ENCODE measurements at regions not wholly inside any gene's neighbourhood (a gene's known extent, or its start where the extent isn't known, plus 50 kb on each side); places are given as distances from the start of the nearest gene placed in this dataset.

- H3K27ac Mint-ChIP-seq: peak overlapping the region; percentile 96
- peaks cover 21% of the 10 kb centered on the region for H3K4me1 ChIP-seq
- peak; percentile 87 for DNase-seq (ENCODE audit: low spot score)
- H3K4me3 Mint-ChIP-seq: peak overlapping the region; percentile 5
- no peak overlapping the region for H2AFZ ChIP-seq (replicated peaks)
- H3K9me3 Mint-ChIP-seq: peaks cover 7% of the 10 kb centered on the region
- TF ChIP-seq EZH2 (IDR thresholded peaks at IDR 0.05): peak; percentile 34
- no peak for TF ChIP-seq EZH2phosphoT487 (IDR thresholded peaks at IDR 0.05)
- H3K4me1 Mint-ChIP-seq: peaks cover 31% of the 10 kb centered on the region
- no peaks in the 10 kb centered on the region for H3K79me2 ChIP-seq (ENCODE audit: low read depth)
- no peaks in the 10 kb centered on the region for H3K36me3 Mint-ChIP-seq
- peak overlapping the region; percentile 17 for H3K4me3 ChIP-seq
- H3K27me3 ChIP-seq: no peaks in the 10 kb centered on the region
- peaks cover 10% of the 10 kb centered on the region for H3K27me3 Mint-ChIP-seq (ENCODE audit: insufficient read depth, low read depth)
- peak overlapping the region; percentile 68 for H3K4me2 ChIP-seq
- no peaks in the 10 kb centered on the region for H3K9me3 ChIP-seq (ENCODE audit: low read depth)
- peak overlapping the region; percentile 19 for H3K9ac ChIP-seq
- H3F3A ChIP-seq (ENCODE audit: low read depth): peaks cover 28% of the 10 kb centered on the region
- H3K27ac ChIP-seq: peak overlapping the region; percentile 96
- H3K36me3 ChIP-seq: no peaks in the 10 kb centered on the region
- H4K20me1 ChIP-seq (ENCODE audit: low read depth): no peaks in the 10 kb centered on the region
Measured at GRCh38 chr18:22033085-22033484, 136.3 kb upstream of the GATA6 start.

- H3K27ac Mint-ChIP-seq: peak overlapping the region; percentile 78
- H3F3A ChIP-seq (ENCODE audit: low read depth): peaks cover 28% of the 10 kb centered on the region
- H3K4me2 ChIP-seq: no peak overlapping the region
- peak overlapping the region; percentile 96 for H3K27ac ChIP-seq
- no peaks in the 10 kb centered on the region for H3K79me2 ChIP-seq (ENCODE audit: low read depth)
- H3K4me1 ChIP-seq: peaks cover 21% of the 10 kb centered on the region
- H3K4me1 Mint-ChIP-seq: peaks cover 31% of the 10 kb centered on the region
- no peak for DNase-seq (ENCODE audit: low spot score)
- H3K9me3 Mint-ChIP-seq: peaks cover 7% of the 10 kb centered on the region
- no peak overlapping the region for H2AFZ ChIP-seq (replicated peaks)
- no peaks in the 10 kb centered on the region for H3K36me3 Mint-ChIP-seq
- peaks cover 10% of the 10 kb centered on the region for H3K27me3 Mint-ChIP-seq (ENCODE audit: insufficient read depth, low read depth)
- H4K20me1 ChIP-seq (ENCODE audit: low read depth): no peaks in the 10 kb centered on the region
- H3K4me3 Mint-ChIP-seq: no peak overlapping the region
- H3K9ac ChIP-seq: no peak overlapping the region
- no peaks in the 10 kb centered on the region for H3K36me3 ChIP-seq
- H3K9me3 ChIP-seq (ENCODE audit: low read depth): no peaks in the 10 kb centered on the region
- TF ChIP-seq EZH2 (IDR thresholded peaks at IDR 0.05) (no peak), EZH2phosphoT487 (IDR thresholded peaks at IDR 0.05) (no peak), CTCF (IDR thresholded peaks at IDR 0.05) (no peak)
- no peak overlapping the region for H3K4me3 ChIP-seq
- H3K27me3 ChIP-seq: no peaks in the 10 kb centered on the region
Measured at GRCh38 chr18:22034276-22034675, 135.1 kb upstream of the GATA6 start.

GRCh38 chr18:22040533-22040932, 128.9 kb upstream of the GATA6 start:
- Mint-ChIP-seq H3K27ac (no peak overlapping the region), H3K27me3 (ENCODE audit: insufficient read depth, low read depth) (peaks cover 4% of the 10 kb centered on the region), H3K4me3 (no peak overlapping the region), H3K4me1 (peaks cover 9% of the 10 kb centered on the region), H3K9me3 (no peaks in the 10 kb centered on the region), H3K36me3 (no peaks in the 10 kb centered on the region)
- H3K36me3 ChIP-seq: no peaks in the 10 kb centered on the region
- no peaks in the 10 kb centered on the region for H3K9me3 ChIP-seq (ENCODE audit: low read depth)
- no peak overlapping the region for H3K9ac ChIP-seq
- TF ChIP-seq CTCF (IDR thresholded peaks at IDR 0.05): no peak
- TF ChIP-seq EZH2 (IDR thresholded peaks at IDR 0.05): no peak
- TF ChIP-seq EZH2phosphoT487 (IDR thresholded peaks at IDR 0.05): no peak
- no peak overlapping the region for H3K27ac ChIP-seq
- peaks cover 11% of the 10 kb centered on the region for H3K4me1 ChIP-seq
- no peaks in the 10 kb centered on the region for H4K20me1 ChIP-seq (ENCODE audit: low read depth)
- H3K27me3 ChIP-seq: no peaks in the 10 kb centered on the region
- H2AFZ ChIP-seq (replicated peaks): no peak overlapping the region
- H3K4me2 ChIP-seq: no peak overlapping the region
- H3K79me2 ChIP-seq (ENCODE audit: low read depth): no peaks in the 10 kb centered on the region
- DNase-seq (ENCODE audit: low spot score): no peak
- H3F3A ChIP-seq (ENCODE audit: low read depth): no peaks in the 10 kb centered on the region
- no peak overlapping the region for H3K4me3 ChIP-seq

GRCh38 chr18:22043837-22044236, 125.6 kb upstream of the GATA6 start:
- H3K4me3 Mint-ChIP-seq: no peak overlapping the region
- peaks cover 11% of the 10 kb centered on the region for H3K4me1 Mint-ChIP-seq
- H3K4me1 ChIP-seq: peaks cover 19% of the 10 kb centered on the region
- H3K9ac ChIP-seq: no peak overlapping the region
- no peaks in the 10 kb centered on the region for H3K36me3 Mint-ChIP-seq
- H3K27ac ChIP-seq: no peak overlapping the region
- no peaks in the 10 kb centered on the region for H4K20me1 ChIP-seq (ENCODE audit: low read depth)
- no peaks in the 10 kb centered on the region for H3K9me3 Mint-ChIP-seq
- TF ChIP-seq CTCF (IDR thresholded peaks at IDR 0.05): no peak
- TF ChIP-seq EZH2 (IDR thresholded peaks at IDR 0.05): no peak
- TF ChIP-seq EZH2phosphoT487 (IDR thresholded peaks at IDR 0.05): no peak
- no peak for DNase-seq (ENCODE audit: low spot score)
- H3K27me3 ChIP-seq: no peaks in the 10 kb centered on the region
- H3F3A ChIP-seq (ENCODE audit: low read depth): no peaks in the 10 kb centered on the region
- H3K4me2 ChIP-seq: peak overlapping the region; percentile 35
- H3K9me3 ChIP-seq (ENCODE audit: low read depth): no peaks in the 10 kb centered on the region
- H3K27me3 Mint-ChIP-seq (ENCODE audit: insufficient read depth, low read depth): peaks cover 11% of the 10 kb centered on the region
- peak overlapping the region; percentile 82 for H2AFZ ChIP-seq (replicated peaks)
- no peaks in the 10 kb centered on the region for H3K79me2 ChIP-seq (ENCODE audit: low read depth)
- H3K36me3 ChIP-seq: no peaks in the 10 kb centered on the region
- no peak overlapping the region for H3K27ac Mint-ChIP-seq
- no peak overlapping the region for H3K4me3 ChIP-seq

All from neural progenitor cell (in vitro differentiated cells).